IMR-90 (cell line): ENCODE measurements at regions not wholly inside any gene's neighbourhood (a gene's known extent, or its start where the extent isn't known, plus 50 kb on each side); places are given as distances from the start of the nearest gene placed in this dataset.

ENCODE experiments used
- ATAC-seq: fragments of 200-7000 bp; cut with Tn5 transposase; 2 replicates; pipeline ENCODE4 v1.9.1; 2020; ENCODE audit warnings: low read depth, mild to moderate bottlenecking, moderate library complexity
- BruUV-seq: library from RNA; stranded (reverse); fragments of 400-500 nt; replicated peaks from 2 replicates; lab custom pipeline; 2021; lab: Mats Ljungman, UMichigan
- CTCF ChIA-PET: fragments of 300-600 bp; formaldehyde crosslinking; extraction: SDS; loops from one replicate; lab custom pipeline; 2021; ENCODE audit warnings: antibody characterized with exemption; lab: Yijun Ruan, JAX
- POLR2A ChIA-PET: fragments of 300-600 bp; sonication (Branson Sonifier 250); formaldehyde crosslinking; loops from one replicate; lab custom pipeline; 2022; ENCODE audit warnings: antibody characterized with exemption; ENCODE audit not compliant: unreplicated experiment; lab: Charles Lee
- DNase-seq: peaks from one replicate; pipeline ENCODE4 v3.0.0; 2013
- H2AFZ ChIP-seq: replicated peaks from 2 replicates; pipeline ENCODE3; 2013; ENCODE audit warnings: low read length, mild to moderate bottlenecking; ENCODE audit not compliant: poor library complexity
- H2AK5ac ChIP-seq: 2 replicates; pipeline ENCODE4 v1.6.1; 2013; ENCODE audit warnings: low read depth, low read length, inconsistent platforms
- H2AK9ac ChIP-seq: replicated peaks from 2 replicates; pipeline ENCODE3; 2013; ENCODE audit warnings: mild to moderate bottlenecking, low read depth, low read length, moderate library complexity; ENCODE audit not compliant: poor library complexity
- H2BK120ac ChIP-seq: 2 replicates; pipeline ENCODE4 v1.6.1; 2013; ENCODE audit warnings: low read depth, low read length, inconsistent platforms
- H2BK15ac ChIP-seq: 3 replicates; pipeline ENCODE4 v1.6.1; 2013; ENCODE audit warnings: low read depth, low read length, inconsistent platforms
- H2BK20ac ChIP-seq: 2 replicates; pipeline ENCODE4 v1.6.1; 2013; ENCODE audit warnings: low read depth, mild to moderate bottlenecking, inconsistent platforms, low read length, moderate library complexity
- H2BK5ac ChIP-seq: 2 replicates; pipeline ENCODE4 v1.6.1; 2013; ENCODE audit warnings: mild to moderate bottlenecking, low read depth, low read length, inconsistent platforms; ENCODE audit not compliant: poor library complexity, severe bottlenecking
- H3K14ac ChIP-seq: replicated peaks from 2 replicates; pipeline ENCODE4 v1.6.1; 2013; ENCODE audit warnings: low read depth, low read length, inconsistent platforms
- H3K18ac ChIP-seq: 2 replicates; pipeline ENCODE4 v1.6.1; 2013; ENCODE audit warnings: low read depth, low read length, control low read depth
- H3K23ac ChIP-seq: 2 replicates; pipeline ENCODE4 v1.6.1; 2013; ENCODE audit warnings: low read depth, low read length, inconsistent platforms
- H3K27ac ChIP-seq: 2 replicates; pipeline ENCODE4 v1.5.1; 2013; ENCODE audit warnings: mild to moderate bottlenecking, control low read depth, low read length; ENCODE audit not compliant: insufficient read depth
- H3K27me3 ChIP-seq: 2 replicates; pipeline ENCODE4 v1.6.1; 2013; ENCODE audit warnings: low read length; ENCODE audit not compliant: control insufficient read depth, insufficient read depth
- H3K36me3 ChIP-seq: 2 replicates; pipeline ENCODE4 v1.6.1; 2013; ENCODE audit warnings: low read length, mixed read lengths; ENCODE audit not compliant: control insufficient read depth, insufficient read depth
- H3K4ac ChIP-seq: 2 replicates; pipeline ENCODE4 v1.6.1; 2013; ENCODE audit warnings: low read depth, low read length, inconsistent platforms
- H3K4me1 ChIP-seq: 2 replicates; pipeline ENCODE4 v1.6.1; 2013; ENCODE audit warnings: low read length, mixed read lengths; ENCODE audit not compliant: control insufficient read depth, insufficient read depth
- H3K4me2 ChIP-seq: 2 replicates; pipeline ENCODE4 v1.6.1; 2013; ENCODE audit warnings: low read depth, mild to moderate bottlenecking, control low read depth, low read length, moderate library complexity
- H3K4me3 ChIP-seq: 2 replicates; pipeline ENCODE4 v1.5.1; 2013; ENCODE audit warnings: low read depth, mild to moderate bottlenecking, control low read depth, low read length, moderate library complexity; ENCODE audit not compliant: insufficient read depth
- H3K56ac ChIP-seq: 2 replicates; pipeline ENCODE4 v1.6.1; 2013; ENCODE audit warnings: low read length, inconsistent platforms; ENCODE audit not compliant: insufficient read depth; ENCODE audit errors: extremely low read depth
- H3K79me1 ChIP-seq, 2 experiments: 2 replicates each; pipeline ENCODE4 v1.6.1; 2013; ENCODE audit warnings: low read length in 2 of 2, inconsistent platforms in 1 of 2, low read depth in 1 of 2
- H3K9ac ChIP-seq: 2 replicates; pipeline ENCODE4 v1.6.1; 2013; ENCODE audit warnings: low read depth, low read length, control low read depth
- H3K9me1 ChIP-seq: 2 replicates; pipeline ENCODE4 v1.6.1; 2013; ENCODE audit warnings: low read length, inconsistent platforms; ENCODE audit not compliant: insufficient read depth
- H3K9me3 ChIP-seq: 2 replicates; pipeline ENCODE4 v1.6.1; 2013; ENCODE audit warnings: low read length; ENCODE audit not compliant: control insufficient read depth, insufficient read depth
- H4K20me1 ChIP-seq: 2 replicates; pipeline ENCODE4 v1.6.1; 2013; ENCODE audit warnings: low read length, inconsistent platforms; ENCODE audit not compliant: insufficient read depth
- H4K5ac ChIP-seq: 2 replicates; pipeline ENCODE4 v1.6.1; 2013; ENCODE audit warnings: mild to moderate bottlenecking, low read depth, low read length, control low read depth
- H4K8ac ChIP-seq, 2 experiments: 2 replicates each; pipeline ENCODE4 v1.6.1; 2013; ENCODE audit warnings: low read depth in 2 of 2, low read length in 2 of 2, control low read depth in 1 of 2, inconsistent platforms in 1 of 2
- H4K91ac ChIP-seq: 2 replicates; pipeline ENCODE4 v1.6.1; 2013; ENCODE audit warnings: low read depth, low read length, inconsistent platforms; ENCODE audit not compliant: insufficient read depth
- BHLHE40 ChIP-seq: fragments of 150-350 bp; IDR thresholded peaks from 2 replicates; pipeline ENCODE4 v1.6.1; 2016; ENCODE audit warnings: mild to moderate bottlenecking, low read depth, low read length
- CEBPB ChIP-seq: IDR thresholded peaks from 2 replicates; pipeline ENCODE4 v1.6.1; 2012; ENCODE audit warnings: low read depth, low read length, improper control_type of control experiment
- CHD1 ChIP-seq: IDR thresholded peaks from 2 replicates; pipeline ENCODE4 v1.6.1; 2012; ENCODE audit warnings: low read depth, low read length, improper control_type of control experiment
- CTCF ChIP-seq: conservative IDR thresholded peaks from 2 replicates; pipeline ENCODE4 v1.5.1; 2012; ENCODE audit warnings: mild to moderate bottlenecking, low read depth, low read length, improper control_type of control experiment
- ELK1 ChIP-seq: fragments of 150-350 bp; IDR thresholded peaks from 2 replicates; pipeline ENCODE4 v1.6.1; 2016; ENCODE audit warnings: low read depth, mild to moderate bottlenecking, low read length, moderate library complexity, borderline replicate concordance
- FOS ChIP-seq: fragments of 150-350 bp; IDR thresholded peaks from 2 replicates; pipeline ENCODE4 v1.6.1; 2016; ENCODE audit warnings: low read depth, low read length
- MAFK ChIP-seq: IDR thresholded peaks from 2 replicates; pipeline ENCODE4 v1.6.1; 2012; ENCODE audit warnings: low read depth, low read length, improper control_type of control experiment
- MAZ ChIP-seq: IDR thresholded peaks from 2 replicates; pipeline ENCODE4 v1.6.1; 2012; ENCODE audit warnings: low read depth, mild to moderate bottlenecking, low read length, improper control_type of control experiment, moderate library complexity, borderline replicate concordance
- MXI1 ChIP-seq: IDR thresholded peaks from 2 replicates; pipeline ENCODE4 v1.6.1; 2012; ENCODE audit warnings: low read depth, mild to moderate bottlenecking, low read length, moderate library complexity, borderline replicate concordance
- NFE2L2 ChIP-seq: fragments of 150-350 bp; IDR thresholded peaks from 2 replicates; pipeline ENCODE4 v1.6.1; 2016; ENCODE audit warnings: low read depth, mild to moderate bottlenecking, low read length
- POLR2A ChIP-seq: IDR thresholded peaks from 2 replicates; pipeline ENCODE4 v1.6.1; 2012; ENCODE audit warnings: mild to moderate bottlenecking, low read depth, low read length
- RAD21 ChIP-seq: IDR thresholded peaks from 2 replicates; pipeline ENCODE4 v1.6.1; 2012; ENCODE audit warnings: low read length, improper control_type of control experiment
- RCOR1 ChIP-seq: IDR thresholded peaks from 2 replicates; pipeline ENCODE4 v1.6.1; 2012; ENCODE audit warnings: mild to moderate bottlenecking, low read length, improper control_type of control experiment; ENCODE audit not compliant: insufficient replicate concordance
- RFX5 ChIP-seq: IDR thresholded peaks from 2 replicates; pipeline ENCODE4 v1.8.0; 2012; ENCODE audit warnings: low read depth, mild to moderate bottlenecking, low read length, moderate library complexity
- SMC3 ChIP-seq: fragments of 150-350 bp; IDR thresholded peaks from 2 replicates; pipeline ENCODE4 v1.6.1; 2016; ENCODE audit warnings: low read depth, mild to moderate bottlenecking, antibody characterized with exemption, low read length, moderate library complexity
- USF2 ChIP-seq: fragments of 150-350 bp; IDR thresholded peaks from 2 replicates; pipeline ENCODE4 v1.6.1; 2017; ENCODE audit warnings: mild to moderate bottlenecking, antibody characterized with exemption, low read length, low read depth
- WGBS, 2 experiments: methylation state at CpG; one replicate each; pipeline versions ENCODE4 v1.1.5 to v1.1.7; 2013; ENCODE audit warnings: missing lambda C conversion rate in 2 of 2; ENCODE audit not compliant: insufficient read length in 1 of 2; ENCODE audit errors: extremely low coverage in 2 of 2; 5-methylcytosine and 5-hydroxymethylcytosine counted together
- dilution Hi-C: fragments of 300-500 bp; cut with HindIII; formaldehyde crosslinking; loops from one replicate; pipeline ENCODE4 v1.14.3; 2018; ENCODE audit warnings: low sequenced_read_pairs; ENCODE audit not compliant: unreplicated experiment
- in situ Hi-C: fragments of 300-500 bp; cut with MboI; formaldehyde crosslinking; loops from 3 replicates; pipeline ENCODE4 v1.14.3; 2019; ENCODE audit warnings: low sequenced_read_pairs, inconsistent platforms, mixed read lengths
- intact Hi-C: fragments of 100-400 bp; cut with micrococcal nuclease; formaldehyde crosslinking; loops from 2 replicates; pipeline ENCODE4 v1.10.0; 2022

GRCh38 chrX:94057385-94057784 is 383.4 kb downstream of the FAM133A start:
- no peaks in the 10 kb centered on the region for H3K4me1 ChIP-seq
- H2AK5ac ChIP-seq: no peak overlapping the region
- no peak overlapping the region for H2BK120ac ChIP-seq
- dilution Hi-C loops: no loop called here
- BruUV-seq: no TSS peak
- H2AFZ ChIP-seq: no peak overlapping the region
- no peak overlapping the region for H3K4me2 ChIP-seq
- H3K9me3 ChIP-seq: no peaks in the 10 kb centered on the region
- no peak overlapping the region for H2BK15ac ChIP-seq
- in situ Hi-C loops: no loop called here
- H2BK5ac ChIP-seq: no peak overlapping the region
- no peaks in the 10 kb centered on the region for H3K36me3 ChIP-seq
- H3K9me1 ChIP-seq: no peaks in the 10 kb centered on the region
- H2BK20ac ChIP-seq: no peak overlapping the region
- H3K79me1 ChIP-seq: no peaks in the 10 kb centered on the region
- no peak overlapping the region for H3K23ac ChIP-seq
- DNase-seq (no peak), ATAC-seq (no peak)
- H3K27me3 ChIP-seq: no peaks in the 10 kb centered on the region; the same call in 1 of the 2 replicates
- TF ChIP-seq SMC3: no peak
- no peak for TF ChIP-seq MAFK
- TF ChIP-seq CEBPB: no peak
- TF ChIP-seq ELK1: no peak
- TF ChIP-seq FOS: no peak
- no peak for TF ChIP-seq MAZ
- TF ChIP-seq RAD21: no peak
- no peak for TF ChIP-seq CTCF
- no peak for TF ChIP-seq CHD1
- no peak for TF ChIP-seq RFX5
- TF ChIP-seq USF2: no peak
- TF ChIP-seq NFE2L2: no peak
- no peak for TF ChIP-seq RCOR1
- TF ChIP-seq MXI1: no peak
- TF ChIP-seq BHLHE40: no peak
- TF ChIP-seq POLR2A: no peak
- intact Hi-C loops: no loop called here
- H3K27ac ChIP-seq: no peak overlapping the region
- H3K56ac ChIP-seq: no peak overlapping the region
- CTCF ChIA-PET: no interaction called here
- H3K4ac ChIP-seq: no peak overlapping the region
- H4K8ac ChIP-seq: no peak overlapping the region
- H3K18ac ChIP-seq: no peak overlapping the region
- POLR2A ChIA-PET: no interaction called here
- H3K9ac ChIP-seq: no peak overlapping the region
- H3K4me3 ChIP-seq: no peak overlapping the region
- no peak overlapping the region for H4K91ac ChIP-seq
- no peaks in the 10 kb centered on the region for H4K20me1 ChIP-seq
- no peak overlapping the region for H3K14ac ChIP-seq
- no CpG with 5 or more reads among the region's 4 CpGs for WGBS, 2 experiments
- no peak overlapping the region for H4K5ac ChIP-seq
- no peak overlapping the region for H2AK9ac ChIP-seq
